ENCODE measurements at regions not wholly inside any gene's neighbourhood (a gene's known extent, or its start where the extent isn't known, plus 50 kb on each side); places are given as distances from the start of the nearest gene placed in this dataset.

- peaks cover 5% of the 10 kb centered on the region for H3K4me1 ChIP-seq (ENCODE audit: control insufficient read depth, insufficient read depth, low read length)
- no peak overlapping the region for H3K27ac ChIP-seq (ENCODE audit: low read length)
- no peaks in the 10 kb centered on the region for H3K36me3 Mint-ChIP-seq
- H3K4me3 ChIP-seq (ENCODE audit: low read length), result no peak overlapping the region
- no peak overlapping the region for H3K4me3 Mint-ChIP-seq
- no peaks in the 10 kb centered on the region for H3K27me3 ChIP-seq (ENCODE audit: control insufficient read depth, insufficient read depth, low read length)
- no peaks in the 10 kb centered on the region for H3K9me3 Mint-ChIP-seq
- H3K9me3 ChIP-seq (ENCODE audit: control insufficient read depth, insufficient read depth, low read length), result no peaks in the 10 kb centered on the region
- H3K4me1 Mint-ChIP-seq, result peaks cover 7 to 15% of the 10 kb centered on the region in 2 donors
- peaks cover 6 to 13% of the 10 kb centered on the region in 2 donors for H3K27me3 Mint-ChIP-seq (ENCODE audit: low read depth in 2 of 2)
- intact Hi-C loops (cut with micrococcal nuclease), result loop anchor here (10.0 kb wide), 1 partner anchor 145 kb away; no protein-coding TSS in a partner anchor
- no peak for ATAC-seq
- no peak overlapping the region for H3K27ac Mint-ChIP-seq
- TF ChIP-seq, protein P1, sequence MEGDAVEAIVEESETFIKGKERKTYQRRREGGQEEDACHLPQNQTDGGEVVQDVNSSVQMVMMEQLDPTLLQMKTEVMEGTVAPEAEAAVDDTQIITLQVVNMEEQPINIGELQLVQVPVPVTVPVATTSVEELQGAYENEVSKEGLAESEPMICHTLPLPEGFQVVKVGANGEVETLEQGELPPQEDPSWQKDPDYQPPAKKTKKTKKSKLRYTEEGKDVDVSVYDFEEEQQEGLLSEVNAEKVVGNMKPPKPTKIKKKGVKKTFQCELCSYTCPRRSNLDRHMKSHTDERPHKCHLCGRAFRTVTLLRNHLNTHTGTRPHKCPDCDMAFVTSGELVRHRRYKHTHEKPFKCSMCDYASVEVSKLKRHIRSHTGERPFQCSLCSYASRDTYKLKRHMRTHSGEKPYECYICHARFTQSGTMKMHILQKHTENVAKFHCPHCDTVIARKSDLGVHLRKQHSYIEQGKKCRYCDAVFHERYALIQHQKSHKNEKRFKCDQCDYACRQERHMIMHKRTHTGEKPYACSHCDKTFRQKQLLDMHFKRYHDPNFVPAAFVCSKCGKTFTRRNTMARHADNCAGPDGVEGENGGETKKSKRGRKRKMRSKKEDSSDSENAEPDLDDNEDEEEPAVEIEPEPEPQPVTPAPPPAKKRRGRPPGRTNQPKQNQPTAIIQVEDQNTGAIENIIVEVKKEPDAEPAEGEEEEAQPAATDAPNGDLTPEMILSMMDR (IDR thresholded peaks at IDR 0.05), result no peak
- 81% methylated on average over 13 of the region's 13 CpGs for WGBS (ENCODE audit: insufficient coverage)
- DNase-seq, result no peak
- no peaks in the 10 kb centered on the region for H3K36me3 ChIP-seq (ENCODE audit: control insufficient read depth, insufficient read depth, low read length)
Observed at GRCh38 chr16:85250147-85250463, 137.8 kb upstream of the CIBAR2 start.

GRCh38 chr16:85250609-85251223, 138.4 kb upstream of the CIBAR2 start:
- Mint-ChIP-seq H3K4me1 (peaks cover 3 to 10% of the 10 kb centered on the region in 2 donors), H3K27ac (no peak overlapping the region), H3K4me3 (no peak overlapping the region), H3K27me3 (ENCODE audit: low read depth in 2 of 2) (peaks cover under 1 to 9% of the 10 kb centered on the region in 2 donors), H3K9me3 (no peaks in the 10 kb centered on the region), H3K36me3 (no peaks in the 10 kb centered on the region)
- WGBS (ENCODE audit: insufficient coverage), result 94% methylated on average over 13 of the region's 14 CpGs
- no peak for ATAC-seq
- no peaks in the 10 kb centered on the region for H3K36me3 ChIP-seq (ENCODE audit: control insufficient read depth, insufficient read depth, low read length)
- intact Hi-C loops (cut with micrococcal nuclease), result loop anchor here (10.0 kb wide), 1 partner anchor 146 kb away; no protein-coding TSS in a partner anchor
- H3K27ac ChIP-seq (ENCODE audit: low read length), result no peak overlapping the region
- TF ChIP-seq, protein P1 (IDR thresholded peaks at IDR 0.05), result no peak
- no peak for DNase-seq
- no peak overlapping the region for H3K4me3 ChIP-seq (ENCODE audit: low read length)
- H3K4me1 ChIP-seq (ENCODE audit: control insufficient read depth, insufficient read depth, low read length), result peaks cover 3% of the 10 kb centered on the region
- no peaks in the 10 kb centered on the region for H3K9me3 ChIP-seq (ENCODE audit: control insufficient read depth, insufficient read depth, low read length)
- no peaks in the 10 kb centered on the region for H3K27me3 ChIP-seq (ENCODE audit: control insufficient read depth, insufficient read depth, low read length)

DNA sequence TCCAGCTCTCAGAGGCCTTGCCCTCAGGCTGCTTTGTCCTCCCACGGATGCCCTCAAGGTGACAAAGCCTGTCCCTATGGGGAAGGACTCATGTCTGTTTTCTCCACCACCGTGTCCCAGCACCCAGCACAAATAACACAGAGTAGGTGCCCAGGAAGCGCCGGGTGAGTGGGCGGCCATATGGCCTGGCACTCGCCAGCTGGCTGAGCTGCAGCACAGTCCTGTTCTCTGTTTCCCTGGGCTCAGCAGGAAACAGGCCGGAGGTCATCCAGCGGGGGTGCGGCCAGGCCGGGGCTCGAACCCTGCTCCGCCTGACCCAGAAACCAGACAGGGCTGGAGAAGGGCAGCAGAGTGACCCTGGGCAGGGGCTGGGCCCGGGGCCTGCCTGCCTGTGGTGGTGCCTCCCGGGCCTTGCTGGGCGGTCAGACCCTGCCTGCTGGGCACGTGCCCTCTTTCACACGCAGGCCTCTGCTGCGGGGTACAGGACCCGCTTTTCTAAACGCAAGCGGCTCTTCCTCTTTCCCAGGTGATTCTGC, 139.0 kb upstream of the CIBAR2 start:
- DNase-seq, result no peak
- H3K9me3 ChIP-seq (ENCODE audit: control insufficient read depth, insufficient read depth, low read length), result no peaks in the 10 kb centered on the region
- Mint-ChIP-seq H3K27me3 (ENCODE audit: low read depth in 2 of 2) (peaks cover 0 to 8% of the 10 kb centered on the region in 2 donors), H3K4me3 (no peak overlapping the region), H3K4me1 (peaks cover 0 to 7% of the 10 kb centered on the region in 2 donors), H3K9me3 (no peaks in the 10 kb centered on the region), H3K36me3 (no peaks in the 10 kb centered on the region), H3K27ac (no peak overlapping the region)
- H3K4me3 ChIP-seq (ENCODE audit: low read length), result no peak overlapping the region
- no peaks in the 10 kb centered on the region for H3K36me3 ChIP-seq (ENCODE audit: control insufficient read depth, insufficient read depth, low read length)
- TF ChIP-seq, protein P1 (IDR thresholded peaks at IDR 0.05), result no peak
- WGBS (ENCODE audit: insufficient coverage), result 94% methylated on average over 21 of the region's 21 CpGs
- no peaks in the 10 kb centered on the region for H3K4me1 ChIP-seq (ENCODE audit: control insufficient read depth, insufficient read depth, low read length)
- H3K27me3 ChIP-seq (ENCODE audit: control insufficient read depth, insufficient read depth, low read length), result no peaks in the 10 kb centered on the region
- H3K27ac ChIP-seq (ENCODE audit: low read length), result no peak overlapping the region
- no peak for ATAC-seq
- intact Hi-C loops (cut with micrococcal nuclease), result loop anchor here (10.0 kb wide), 1 partner anchor 146 kb away; no protein-coding TSS in a partner anchor
